Tibial nerve (tissue), 4 donors: ENCODE measurements at regions not wholly inside any gene's neighbourhood (a gene's known extent, or its start where the extent isn't known, plus 50 kb on each side); places are given as distances from the start of the nearest gene placed in this dataset.

ENCODE experiments used
- CTCF ChIP-seq, 5 experiments: fragments of 200-600 bp in 3 of 5; fragments of 450-650 bp in 2 of 5; sonication (generic) in 3 of 5; IDR thresholded peaks; one replicate each; pipeline ENCODE4 v1.5.1; 2016 to 2019; ENCODE audit warnings: antibody characterized with exemption in 5 of 5, mild to moderate bottlenecking in 3 of 5, moderate library complexity in 2 of 5
- EP300 ChIP-seq, 2 donors: sonication (generic); formaldehyde crosslinking; IDR thresholded peaks; one replicate each; pipeline ENCODE4 v1.6.1; 2017; ENCODE audit warnings: antibody characterized with exemption in 2 of 2, mild to moderate bottlenecking in 1 of 2

GRCh38 chr6:4368649-4369048 lies 233.3 kb upstream of the ECI2 start:
- no peak for TF ChIP-seq EP300 (IDR thresholded peaks at IDR 0.05)
- no peak for TF ChIP-seq CTCF (IDR thresholded peaks at IDR 0.05)
